ENCODE measurements at regions not wholly inside any gene's neighbourhood (a gene's known extent, or its start where the extent isn't known, plus 50 kb on each side); places are given as distances from the start of the nearest gene placed in this dataset.
"Not testable (repeated sequence)": the region's sequence is repeated elsewhere in the genome, so short reads cannot be mapped to it uniquely, and the experiment has no call there.

DNA sequence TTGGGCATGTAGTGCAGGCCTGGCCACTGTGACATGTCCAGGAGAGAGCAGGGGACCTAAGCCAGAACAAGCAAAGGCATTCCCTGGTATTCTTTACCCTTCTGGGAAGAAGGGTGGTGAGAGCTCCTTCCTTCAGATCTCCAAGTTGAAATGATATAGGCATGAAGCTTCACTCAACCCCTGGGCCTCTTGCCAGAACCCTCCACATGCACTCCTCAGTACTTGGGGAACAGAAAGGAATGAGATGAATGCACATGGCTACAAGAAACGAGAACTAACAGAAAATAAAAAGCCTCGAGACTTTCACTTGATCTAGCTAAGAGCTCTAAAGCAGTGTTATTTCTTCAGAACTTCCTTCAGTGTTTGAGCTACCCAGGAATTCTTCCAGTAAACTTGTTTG is 262.2 kb downstream of the ETV1 start:
- TF ChIP-seq ZFP30 (CRISPR knock-in tag; IDR thresholded peaks at IDR 0.05) (no peak), ARNTL (CRISPR knock-in tag; IDR thresholded peaks at IDR 0.05; ENCODE audit: borderline replicate concordance, low read depth) (no peak), ZC3H10 (CRISPR knock-in tag; IDR thresholded peaks at IDR 0.05) (no peak), TOX (CRISPR knock-in tag; IDR thresholded peaks at IDR 0.05; ENCODE audit: borderline replicate concordance) (no peak), RARB (CRISPR knock-in tag; IDR thresholded peaks at IDR 0.05) (no peak), ZFP3 (CRISPR knock-in tag; IDR thresholded peaks at IDR 0.05) (no peak)
- TF ChIP-seq, protein P1, sequence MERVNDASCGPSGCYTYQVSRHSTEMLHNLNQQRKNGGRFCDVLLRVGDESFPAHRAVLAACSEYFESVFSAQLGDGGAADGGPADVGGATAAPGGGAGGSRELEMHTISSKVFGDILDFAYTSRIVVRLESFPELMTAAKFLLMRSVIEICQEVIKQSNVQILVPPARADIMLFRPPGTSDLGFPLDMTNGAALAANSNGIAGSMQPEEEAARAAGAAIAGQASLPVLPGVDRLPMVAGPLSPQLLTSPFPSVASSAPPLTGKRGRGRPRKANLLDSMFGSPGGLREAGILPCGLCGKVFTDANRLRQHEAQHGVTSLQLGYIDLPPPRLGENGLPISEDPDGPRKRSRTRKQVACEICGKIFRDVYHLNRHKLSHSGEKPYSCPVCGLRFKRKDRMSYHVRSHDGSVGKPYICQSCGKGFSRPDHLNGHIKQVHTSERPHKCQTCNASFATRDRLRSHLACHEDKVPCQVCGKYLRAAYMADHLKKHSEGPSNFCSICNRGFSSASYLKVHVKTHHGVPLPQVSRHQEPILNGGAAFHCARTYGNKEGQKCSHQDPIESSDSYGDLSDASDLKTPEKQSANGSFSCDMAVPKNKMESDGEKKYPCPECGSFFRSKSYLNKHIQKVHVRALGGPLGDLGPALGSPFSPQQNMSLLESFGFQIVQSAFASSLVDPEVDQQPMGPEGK (CRISPR knock-in tag; IDR thresholded peaks at IDR 0.05; ENCODE audit: borderline replicate concordance), result no peak
- no peak for ATAC-seq

DNA sequence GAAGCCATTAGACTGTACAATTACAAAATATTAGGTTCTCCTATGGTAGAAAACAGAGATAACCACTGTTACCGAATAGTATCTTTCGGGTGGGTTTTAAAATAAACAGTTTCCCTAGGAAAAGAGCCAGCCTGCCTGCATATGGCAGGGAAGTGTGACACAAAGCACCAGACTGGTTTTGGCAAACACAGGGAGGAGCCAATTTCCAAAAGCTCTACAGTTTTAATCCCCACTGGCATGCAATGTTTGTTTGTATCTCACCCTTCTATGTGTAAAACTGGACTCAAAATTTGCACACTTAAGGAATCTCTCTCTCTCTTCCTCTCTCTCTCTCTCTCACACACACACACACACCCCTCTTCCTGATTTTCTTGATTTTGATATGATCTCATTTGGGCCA is 261.7 kb downstream of the ETV1 start:
- no peak for ATAC-seq
- TF ChIP-seq OSR1 (CRISPR knock-in tag; IDR thresholded peaks at IDR 0.05) (no peak), BACH2 (CRISPR knock-in tag; IDR thresholded peaks at IDR 0.05; ENCODE audit: borderline replicate concordance) (no peak), ZNF8 (CRISPR knock-in tag; IDR thresholded peaks at IDR 0.05) (no peak), ZFP30 (CRISPR knock-in tag; IDR thresholded peaks at IDR 0.05) (no peak)
- TF ChIP-seq, protein P2, sequence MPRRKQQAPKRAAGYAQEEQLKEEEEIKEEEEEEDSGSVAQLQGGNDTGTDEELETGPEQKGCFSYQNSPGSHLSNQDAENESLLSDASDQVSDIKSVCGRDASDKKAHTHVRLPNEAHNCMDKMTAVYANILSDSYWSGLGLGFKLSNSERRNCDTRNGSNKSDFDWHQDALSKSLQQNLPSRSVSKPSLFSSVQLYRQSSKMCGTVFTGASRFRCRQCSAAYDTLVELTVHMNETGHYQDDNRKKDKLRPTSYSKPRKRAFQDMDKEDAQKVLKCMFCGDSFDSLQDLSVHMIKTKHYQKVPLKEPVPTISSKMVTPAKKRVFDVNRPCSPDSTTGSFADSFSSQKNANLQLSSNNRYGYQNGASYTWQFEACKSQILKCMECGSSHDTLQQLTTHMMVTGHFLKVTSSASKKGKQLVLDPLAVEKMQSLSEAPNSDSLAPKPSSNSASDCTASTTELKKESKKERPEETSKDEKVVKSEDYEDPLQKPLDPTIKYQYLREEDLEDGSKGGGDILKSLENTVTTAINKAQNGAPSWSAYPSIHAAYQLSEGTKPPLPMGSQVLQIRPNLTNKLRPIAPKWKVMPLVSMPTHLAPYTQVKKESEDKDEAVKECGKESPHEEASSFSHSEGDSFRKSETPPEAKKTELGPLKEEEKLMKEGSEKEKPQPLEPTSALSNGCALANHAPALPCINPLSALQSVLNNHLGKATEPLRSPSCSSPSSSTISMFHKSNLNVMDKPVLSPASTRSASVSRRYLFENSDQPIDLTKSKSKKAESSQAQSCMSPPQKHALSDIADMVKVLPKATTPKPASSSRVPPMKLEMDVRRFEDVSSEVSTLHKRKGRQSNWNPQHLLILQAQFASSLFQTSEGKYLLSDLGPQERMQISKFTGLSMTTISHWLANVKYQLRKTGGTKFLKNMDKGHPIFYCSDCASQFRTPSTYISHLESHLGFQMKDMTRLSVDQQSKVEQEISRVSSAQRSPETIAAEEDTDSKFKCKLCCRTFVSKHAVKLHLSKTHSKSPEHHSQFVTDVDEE (CRISPR knock-in tag; IDR thresholded peaks at IDR 0.05), result no peak

DNA sequence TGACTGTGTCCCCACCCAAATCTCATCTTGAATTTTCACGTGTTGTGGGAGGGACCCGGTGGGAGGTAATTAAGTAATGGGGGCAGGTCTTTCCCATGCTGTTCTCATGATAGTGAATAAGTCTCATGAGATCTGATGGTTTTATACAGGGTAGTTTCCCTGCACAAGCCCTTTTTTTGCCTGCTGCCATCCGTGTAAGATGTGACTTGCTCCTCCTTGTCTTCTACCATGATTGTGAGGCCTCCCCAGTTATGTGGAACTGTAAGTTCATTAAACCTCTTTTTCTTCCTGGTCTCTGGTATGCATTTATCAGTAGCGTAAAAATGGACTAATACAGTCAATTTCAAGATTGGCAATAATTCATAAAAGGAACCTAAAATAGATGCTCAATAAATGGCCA is 261.0 kb downstream of the ETV1 start:
- not testable (repeated sequence) for ATAC-seq

DNA sequence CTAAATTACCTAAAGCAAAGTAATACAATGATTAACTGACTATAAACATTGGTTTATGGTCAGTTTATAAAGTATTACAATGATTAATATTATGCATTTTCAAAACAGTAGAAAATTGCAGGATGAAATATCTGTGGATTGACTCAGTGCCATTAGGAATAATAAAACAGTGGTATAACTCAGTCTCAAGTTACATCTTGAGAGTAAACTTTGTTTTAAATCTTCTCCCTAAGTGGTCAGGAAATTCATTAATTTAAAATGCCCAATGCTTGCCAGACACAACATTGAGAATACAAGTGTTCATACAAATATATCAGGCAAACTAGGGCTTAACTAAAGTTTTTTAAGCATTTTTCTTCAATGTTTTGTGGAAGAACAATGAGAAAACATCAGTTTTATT is 257.8 kb downstream of the ETV1 start:
- peak; percentile 49; the same call in 2 of the 3 replicates for ATAC-seq
- TF ChIP-seq ARNTL (CRISPR knock-in tag; IDR thresholded peaks at IDR 0.05; ENCODE audit: borderline replicate concordance, low read depth) (no peak), BACH2 (CRISPR knock-in tag; IDR thresholded peaks at IDR 0.05; ENCODE audit: borderline replicate concordance) (no peak), ZNF565 (CRISPR knock-in tag; conservative IDR thresholded peaks at IDR 0.05; ENCODE audit: low read depth) (no peak), ZFP3 (CRISPR knock-in tag; IDR thresholded peaks at IDR 0.05) (no peak), ESRRG (CRISPR knock-in tag; IDR thresholded peaks at IDR 0.05) (no peak), TOX (CRISPR knock-in tag; IDR thresholded peaks at IDR 0.05; ENCODE audit: borderline replicate concordance) (peak; percentile 68; the same call in 1 of the 2 replicates), ZNF8 (CRISPR knock-in tag; IDR thresholded peaks at IDR 0.05) (no peak), ZC3H10 (CRISPR knock-in tag; IDR thresholded peaks at IDR 0.05) (peak; percentile 61; the same call in 1 of the 2 replicates), RARB (CRISPR knock-in tag; IDR thresholded peaks at IDR 0.05) (no peak), ZNF70 (CRISPR knock-in tag; IDR thresholded peaks at IDR 0.05) (no peak), CSDC2 (CRISPR knock-in tag; IDR thresholded peaks at IDR 0.05) (no peak), ZFP30 (CRISPR knock-in tag; IDR thresholded peaks at IDR 0.05) (no peak), ISL1 (CRISPR knock-in tag; IDR thresholded peaks at IDR 0.05) (peak; percentile 48), GLIS3 (CRISPR knock-in tag; IDR thresholded peaks at IDR 0.05) (no peak), PPARA (CRISPR knock-in tag; IDR thresholded peaks at IDR 0.05; ENCODE audit: borderline replicate concordance) (no peak)
- TF ChIP-seq, protein P2 (CRISPR knock-in tag; IDR thresholded peaks at IDR 0.05), result no peak
- TF ChIP-seq, protein P3, sequence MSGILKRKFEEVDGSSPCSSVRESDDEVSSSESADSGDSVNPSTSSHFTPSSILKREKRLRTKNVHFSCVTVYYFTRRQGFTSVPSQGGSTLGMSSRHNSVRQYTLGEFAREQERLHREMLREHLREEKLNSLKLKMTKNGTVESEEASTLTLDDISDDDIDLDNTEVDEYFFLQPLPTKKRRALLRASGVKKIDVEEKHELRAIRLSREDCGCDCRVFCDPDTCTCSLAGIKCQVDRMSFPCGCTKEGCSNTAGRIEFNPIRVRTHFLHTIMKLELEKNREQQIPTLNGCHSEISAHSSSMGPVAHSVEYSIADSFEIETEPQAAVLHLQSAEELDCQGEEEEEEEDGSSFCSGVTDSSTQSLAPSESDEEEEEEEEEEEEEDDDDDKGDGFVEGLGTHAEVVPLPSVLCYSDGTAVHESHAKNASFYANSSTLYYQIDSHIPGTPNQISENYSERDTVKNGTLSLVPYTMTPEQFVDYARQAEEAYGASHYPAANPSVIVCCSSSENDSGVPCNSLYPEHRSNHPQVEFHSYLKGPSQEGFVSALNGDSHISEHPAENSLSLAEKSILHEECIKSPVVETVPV (CRISPR knock-in tag; IDR thresholded peaks at IDR 0.05), result no peak
- TF ChIP-seq, protein P1 (CRISPR knock-in tag; IDR thresholded peaks at IDR 0.05; ENCODE audit: borderline replicate concordance), result no peak
- TF ChIP-seq, protein P4, sequence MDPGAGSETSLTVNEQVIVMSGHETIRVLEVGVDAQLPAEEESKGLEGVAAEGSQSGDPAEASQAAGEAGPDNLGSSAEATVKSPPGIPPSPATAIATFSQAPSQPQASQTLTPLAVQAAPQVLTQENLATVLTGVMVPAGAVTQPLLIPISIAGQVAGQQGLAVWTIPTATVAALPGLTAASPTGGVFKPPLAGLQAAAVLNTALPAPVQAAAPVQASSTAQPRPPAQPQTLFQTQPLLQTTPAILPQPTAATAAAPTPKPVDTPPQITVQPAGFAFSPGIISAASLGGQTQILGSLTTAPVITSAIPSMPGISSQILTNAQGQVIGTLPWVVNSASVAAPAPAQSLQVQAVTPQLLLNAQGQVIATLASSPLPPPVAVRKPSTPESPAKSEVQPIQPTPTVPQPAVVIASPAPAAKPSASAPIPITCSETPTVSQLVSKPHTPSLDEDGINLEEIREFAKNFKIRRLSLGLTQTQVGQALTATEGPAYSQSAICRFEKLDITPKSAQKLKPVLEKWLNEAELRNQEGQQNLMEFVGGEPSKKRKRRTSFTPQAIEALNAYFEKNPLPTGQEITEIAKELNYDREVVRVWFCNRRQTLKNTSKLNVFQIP (CRISPR knock-in tag; IDR thresholded peaks at IDR 0.05; ENCODE audit: borderline replicate concordance, low read depth), result peak; percentile 9; the same call in 1 of the 2 replicates
- TF ChIP-seq, protein P5, sequence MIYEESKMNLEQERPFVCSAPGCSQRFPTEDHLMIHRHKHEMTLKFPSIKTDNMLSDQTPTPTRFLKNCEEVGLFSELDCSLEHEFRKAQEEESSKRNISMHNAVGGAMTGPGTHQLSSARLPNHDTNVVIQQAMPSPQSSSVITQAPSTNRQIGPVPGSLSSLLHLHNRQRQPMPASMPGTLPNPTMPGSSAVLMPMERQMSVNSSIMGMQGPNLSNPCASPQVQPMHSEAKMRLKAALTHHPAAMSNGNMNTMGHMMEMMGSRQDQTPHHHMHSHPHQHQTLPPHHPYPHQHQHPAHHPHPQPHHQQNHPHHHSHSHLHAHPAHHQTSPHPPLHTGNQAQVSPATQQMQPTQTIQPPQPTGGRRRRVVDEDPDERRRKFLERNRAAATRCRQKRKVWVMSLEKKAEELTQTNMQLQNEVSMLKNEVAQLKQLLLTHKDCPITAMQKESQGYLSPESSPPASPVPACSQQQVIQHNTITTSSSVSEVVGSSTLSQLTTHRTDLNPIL (CRISPR knock-in tag; IDR thresholded peaks at IDR 0.05; ENCODE audit: low read depth), result no peak

Data from SK-N-SH treated with all-trans-retinoic acid at 6 μM for 48 hours (cell line).